ENCODE measurements at regions not wholly inside any gene's neighbourhood (a gene's known extent, or its start where the extent isn't known, plus 50 kb on each side); places are given as distances from the start of the nearest gene placed in this dataset.

DNA sequence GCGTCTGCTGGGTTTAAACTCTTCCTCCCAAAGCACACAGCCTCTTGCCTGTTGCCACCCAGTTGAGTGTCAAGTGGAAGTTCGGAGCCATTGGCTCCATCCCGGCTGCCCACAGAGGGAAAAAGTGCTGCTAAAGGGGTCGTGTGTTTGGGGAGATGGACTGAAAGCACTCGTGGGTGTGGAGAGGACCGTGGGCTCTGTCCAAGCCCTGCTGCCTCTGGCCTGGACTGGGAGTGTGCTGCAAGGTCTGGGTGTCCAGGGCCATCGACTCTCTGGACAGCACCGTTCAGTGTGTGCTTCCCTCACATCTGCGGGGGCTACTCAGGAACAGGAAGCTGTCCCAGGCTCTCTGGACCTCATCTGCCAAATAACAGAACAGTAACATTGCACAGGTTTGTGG, 269.3 kb downstream of the DLL1 start:
- H3K27ac ChIP-seq (ENCODE audit: low read depth, low read length): no peak overlapping the region
- H3K9me2 ChIP-seq (replicated peaks; ENCODE audit: insufficient read depth, low read length): no peaks in the 10 kb centered on the region
- H3F3A ChIP-seq (ENCODE audit: insufficient read depth): no peaks in the 10 kb centered on the region
- no peak overlapping the region for H3K9ac ChIP-seq (ENCODE audit: low read length)
- no peak overlapping the region for H3K4me2 ChIP-seq (ENCODE audit: low read depth, low read length, poor library complexity, severe bottlenecking)
- H3K79me2 ChIP-seq (ENCODE audit: insufficient read depth, low read length): no peaks in the 10 kb centered on the region
- TF ChIP-seq, protein P1, sequence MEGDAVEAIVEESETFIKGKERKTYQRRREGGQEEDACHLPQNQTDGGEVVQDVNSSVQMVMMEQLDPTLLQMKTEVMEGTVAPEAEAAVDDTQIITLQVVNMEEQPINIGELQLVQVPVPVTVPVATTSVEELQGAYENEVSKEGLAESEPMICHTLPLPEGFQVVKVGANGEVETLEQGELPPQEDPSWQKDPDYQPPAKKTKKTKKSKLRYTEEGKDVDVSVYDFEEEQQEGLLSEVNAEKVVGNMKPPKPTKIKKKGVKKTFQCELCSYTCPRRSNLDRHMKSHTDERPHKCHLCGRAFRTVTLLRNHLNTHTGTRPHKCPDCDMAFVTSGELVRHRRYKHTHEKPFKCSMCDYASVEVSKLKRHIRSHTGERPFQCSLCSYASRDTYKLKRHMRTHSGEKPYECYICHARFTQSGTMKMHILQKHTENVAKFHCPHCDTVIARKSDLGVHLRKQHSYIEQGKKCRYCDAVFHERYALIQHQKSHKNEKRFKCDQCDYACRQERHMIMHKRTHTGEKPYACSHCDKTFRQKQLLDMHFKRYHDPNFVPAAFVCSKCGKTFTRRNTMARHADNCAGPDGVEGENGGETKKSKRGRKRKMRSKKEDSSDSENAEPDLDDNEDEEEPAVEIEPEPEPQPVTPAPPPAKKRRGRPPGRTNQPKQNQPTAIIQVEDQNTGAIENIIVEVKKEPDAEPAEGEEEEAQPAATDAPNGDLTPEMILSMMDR (IDR thresholded peaks at IDR 0.05; ENCODE audit: insufficient read depth, low read length, poor library complexity, severe bottlenecking): no peak
- no peak for TF ChIP-seq EZH2phosphoT487 (conservative IDR thresholded peaks at IDR 0.05; ENCODE audit: low read length)
- no peaks in the 10 kb centered on the region for H3K27me3 ChIP-seq (ENCODE audit: low read length)
- no peak overlapping the region for H2AFZ ChIP-seq (ENCODE audit: low read depth, low read length, severe bottlenecking)
- H3K36me3 ChIP-seq (ENCODE audit: low read length): no peaks in the 10 kb centered on the region
- H3K9me3 ChIP-seq (ENCODE audit: insufficient read depth, low read length): no peaks in the 10 kb centered on the region
- no peak overlapping the region for H3K4me3 ChIP-seq (ENCODE audit: insufficient read depth, low read length, poor library complexity, severe bottlenecking)
- no peaks in the 10 kb centered on the region for H4K20me1 ChIP-seq (ENCODE audit: low read depth, low read length)

DNA sequence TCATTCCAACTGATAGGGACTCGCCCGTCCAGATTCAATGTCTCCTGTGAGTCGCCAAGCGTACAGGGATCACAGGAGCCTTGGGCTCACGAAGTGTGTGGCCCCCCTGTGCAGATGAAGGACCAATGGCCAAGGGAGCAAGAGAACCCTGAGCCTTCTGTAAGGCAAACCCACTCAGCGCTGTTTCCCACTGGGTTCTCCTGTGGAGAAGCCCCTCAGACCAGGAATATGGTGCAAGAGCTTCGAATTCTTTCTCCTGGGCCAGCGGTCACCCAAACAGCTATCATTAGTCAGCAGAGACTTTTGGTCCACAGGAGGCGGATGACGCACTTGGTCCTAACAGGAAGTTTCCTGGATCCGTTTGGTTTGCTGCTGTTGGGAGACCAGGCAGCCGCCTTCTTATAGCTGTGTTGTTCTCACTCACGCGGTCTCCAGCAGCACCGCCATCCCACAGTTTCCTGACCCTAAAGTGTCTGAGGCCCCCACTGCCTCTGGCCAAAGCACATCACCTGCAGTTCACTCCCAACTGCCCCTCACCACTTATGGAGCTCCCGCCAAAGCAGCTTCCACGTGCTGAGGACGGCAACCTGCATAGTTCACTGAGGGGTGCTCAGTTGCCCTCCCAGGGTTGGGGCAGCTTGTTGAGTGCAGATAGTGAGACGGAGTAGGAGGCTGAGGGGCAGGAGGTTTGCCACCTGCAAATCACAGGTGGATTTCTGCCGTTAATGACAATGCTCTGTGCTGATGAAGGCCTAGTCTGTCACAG, 268.6 kb downstream of the ERMARD start:
- Histone ChIP-seq H3K27ac (ENCODE audit: low read depth, low read length) (no peak overlapping the region), H3K27me3 (ENCODE audit: low read length) (no peaks in the 10 kb centered on the region), H3K36me3 (ENCODE audit: low read length) (no peaks in the 10 kb centered on the region), H3F3A (ENCODE audit: insufficient read depth) (no peaks in the 10 kb centered on the region), H3K9me3 (ENCODE audit: insufficient read depth, low read length) (no peaks in the 10 kb centered on the region), H4K20me1 (ENCODE audit: low read depth, low read length) (no peaks in the 10 kb centered on the region), H2AFZ (ENCODE audit: low read depth, low read length, severe bottlenecking) (no peak overlapping the region), H3K9ac (ENCODE audit: low read length) (no peak overlapping the region), H3K9me2 (replicated peaks; ENCODE audit: insufficient read depth, low read length) (no peaks in the 10 kb centered on the region), H3K79me2 (ENCODE audit: insufficient read depth, low read length) (no peaks in the 10 kb centered on the region), H3K4me2 (ENCODE audit: low read depth, low read length, poor library complexity, severe bottlenecking) (no peak overlapping the region), H3K4me3 (ENCODE audit: insufficient read depth, low read length, poor library complexity, severe bottlenecking) (no peak overlapping the region)
- TF ChIP-seq, protein P1 (IDR thresholded peaks at IDR 0.05; ENCODE audit: insufficient read depth, low read length, poor library complexity, severe bottlenecking): no peak
- TF ChIP-seq EZH2phosphoT487 (conservative IDR thresholded peaks at IDR 0.05; ENCODE audit: low read length): no peak

DNA sequence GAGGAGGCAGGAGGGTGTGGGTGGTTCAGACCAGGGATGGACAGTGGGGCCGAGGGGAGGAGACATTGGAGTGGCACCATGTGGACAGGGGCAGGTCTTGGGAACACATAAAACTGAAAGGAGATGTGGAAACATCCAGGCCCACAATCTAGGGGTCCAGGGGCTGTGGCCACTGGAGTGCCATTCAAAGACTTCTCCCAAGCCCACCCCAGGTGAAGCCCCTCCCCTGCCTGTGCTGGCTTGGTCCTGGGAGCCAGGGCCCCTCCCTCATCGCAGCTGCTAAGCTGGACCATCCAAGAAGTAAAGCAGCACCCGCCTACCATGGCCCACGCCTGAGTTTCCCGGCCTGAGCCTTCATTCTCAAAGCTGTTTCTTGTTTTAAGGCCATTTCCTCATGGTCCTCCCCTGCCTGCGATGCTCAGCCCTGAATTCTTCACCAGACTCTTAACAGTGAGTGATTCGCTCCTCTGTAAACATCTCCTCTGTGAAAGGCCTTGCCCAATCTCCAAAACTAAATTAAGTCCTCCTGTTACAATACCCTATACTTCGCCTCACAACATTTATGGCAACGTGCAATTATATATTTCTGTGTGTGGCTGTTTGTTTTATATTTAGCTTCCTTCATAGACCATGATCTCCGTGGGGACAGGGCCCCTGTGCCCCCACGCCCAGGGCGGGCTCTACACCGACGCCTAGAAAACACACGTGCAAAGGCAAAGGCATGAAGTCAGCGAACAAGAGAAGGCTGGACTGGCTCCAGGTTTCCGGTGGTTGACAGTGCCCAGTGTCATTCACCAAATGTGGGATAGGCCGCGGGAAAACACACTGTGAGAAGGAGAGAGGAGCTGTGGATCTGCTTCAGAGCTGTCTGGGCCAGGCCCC, 267.8 kb downstream of the ERMARD start:
- no peak overlapping the region for H3K27ac ChIP-seq (ENCODE audit: low read depth, low read length)
- H3K4me2 ChIP-seq (ENCODE audit: low read depth, low read length, poor library complexity, severe bottlenecking): no peak overlapping the region
- no peaks in the 10 kb centered on the region for H3K79me2 ChIP-seq (ENCODE audit: insufficient read depth, low read length)
- H3F3A ChIP-seq (ENCODE audit: insufficient read depth): no peaks in the 10 kb centered on the region
- H2AFZ ChIP-seq (ENCODE audit: low read depth, low read length, severe bottlenecking): no peak overlapping the region
- H3K27me3 ChIP-seq (ENCODE audit: low read length): no peaks in the 10 kb centered on the region
- H3K9me3 ChIP-seq (ENCODE audit: insufficient read depth, low read length): no peaks in the 10 kb centered on the region
- no peaks in the 10 kb centered on the region for H4K20me1 ChIP-seq (ENCODE audit: low read depth, low read length)
- TF ChIP-seq EZH2phosphoT487 (conservative IDR thresholded peaks at IDR 0.05; ENCODE audit: low read length): no peak
- TF ChIP-seq, protein P1 (IDR thresholded peaks at IDR 0.05; ENCODE audit: insufficient read depth, low read length, poor library complexity, severe bottlenecking): no peak
- H3K9ac ChIP-seq (ENCODE audit: low read length): no peak overlapping the region
- no peak overlapping the region for H3K4me3 ChIP-seq (ENCODE audit: insufficient read depth, low read length, poor library complexity, severe bottlenecking)
- H3K9me2 ChIP-seq (replicated peaks; ENCODE audit: insufficient read depth, low read length): no peaks in the 10 kb centered on the region
- no peaks in the 10 kb centered on the region for H3K36me3 ChIP-seq (ENCODE audit: low read length)

Data from SU-DHL-6 (cell line).